Transverse colon (tissue), 4 donors: ENCODE measurements at regions not wholly inside any gene's neighbourhood (a gene's known extent, or its start where the extent isn't known, plus 50 kb on each side); places are given as distances from the start of the nearest gene placed in this dataset.
"Not testable (repeated sequence)": the region's sequence is repeated elsewhere in the genome, so short reads cannot be mapped to it uniquely, and the experiment has no call there.

Experiments
- DNase-seq: peaks from one replicate; pipeline ENCODE4 v3.0.0-alpha.2; 2019
- H3K27ac ChIP-seq, 4 donors: fragments of 200-600 bp; sonication (generic); 2 replicates each; pipeline ENCODE4 v1.5.1; 2016 to 2018; ENCODE audit warnings: inconsistent platforms in 4 of 4
- H3K27me3 ChIP-seq: fragments of 200-600 bp; sonication (generic); 2 replicates; pipeline ENCODE4 v1.5.1; 2017; ENCODE audit warnings: inconsistent platforms
- H3K36me3 ChIP-seq, 4 donors: fragments of 200-600 bp; sonication (generic); 2 replicates each; pipeline ENCODE4 v1.5.1; 2017 to 2019; ENCODE audit warnings: inconsistent platforms in 4 of 4
- H3K4me1 ChIP-seq, 4 donors: fragments of 200-600 bp; sonication (generic); 2 replicates each; pipeline ENCODE4 v1.5.1; 2017 to 2020; ENCODE audit warnings: inconsistent platforms in 4 of 4
- H3K4me3 ChIP-seq, 4 donors: fragments of 200-600 bp; sonication (generic); 1 replicate in 1 of 4; 2 replicates in 3 of 4; pipeline versions ENCODE4 v1.5.1 to v1.6.1; 2017 to 2019; ENCODE audit warnings: inconsistent platforms in 4 of 4
- H3K9me3 ChIP-seq, 2 donors: fragments of 200-600 bp; sonication (generic); 2 replicates each; pipeline ENCODE4 v1.5.1; 2017 to 2019; ENCODE audit warnings: inconsistent platforms in 2 of 2
- EP300 ChIP-seq: sonication (generic); formaldehyde crosslinking; IDR thresholded peaks from one replicate; pipeline ENCODE4 v1.6.1; 2017; ENCODE audit warnings: antibody characterized with exemption, low read depth
- POLR2A ChIP-seq: fragments of 450-650 bp; IDR thresholded peaks from one replicate; pipeline ENCODE4 v1.6.1; 2016; ENCODE audit warnings: antibody characterized with exemption, mild to moderate bottlenecking, moderate library complexity
- POLR2AphosphoS5 ChIP-seq, 3 donors: sonication (generic); formaldehyde crosslinking; IDR thresholded peaks; one replicate each; pipeline ENCODE4 v1.6.1; 2016; ENCODE audit warnings: antibody characterized with exemption in 3 of 3
- WGBS, 2 donors: methylation state at CpG; one replicate each; pipeline ENCODE4 v1.1.5; 2018; ENCODE audit warnings: low coverage in 1 of 2; 5-methylcytosine and 5-hydroxymethylcytosine counted together
- in situ Hi-C, 4 donors: fragments of 200-750 bp; cut with MboI; loops; one replicate each; pipeline versions ENCODE4 v1.15.0 to v1.15.1; 2017; ENCODE audit warnings: low sequenced_read_pairs in 3 of 4, low pct_ligation_motif_present in 1 of 4, low pct_unique_long_range_greater_than_20kb in 1 of 4
- intact Hi-C: fragments of 100-400 bp; cut with DNase I; formaldehyde crosslinking; loops from one replicate; pipeline ENCODE4 v1.15.1; 2023; ENCODE audit warnings: low total_unique reads
- TF ChIP-seq, protein P1 (sequence below), 5 experiments: fragments of 200-600 bp in 3 of 5; fragments of 450-650 bp in 2 of 5; sonication (generic) in 3 of 5; IDR thresholded peaks; 1 replicate in 2 of 5; 2 replicates in 3 of 5; pipeline ENCODE4 v1.5.1; 2016 to 2017; ENCODE audit warnings: antibody characterized with exemption in 5 of 5, inconsistent platforms in 3 of 5, mild to moderate bottlenecking in 2 of 5, moderate library complexity in 1 of 5

GRCh38 chr20:39736434-39737327, 774.5 kb downstream of the DHX35 start:
- 64% methylated on average over 6 of the region's 6 CpGs; no CpG with 5 or more reads in 1 of the 2 donors for WGBS, 2 donors

DNA sequence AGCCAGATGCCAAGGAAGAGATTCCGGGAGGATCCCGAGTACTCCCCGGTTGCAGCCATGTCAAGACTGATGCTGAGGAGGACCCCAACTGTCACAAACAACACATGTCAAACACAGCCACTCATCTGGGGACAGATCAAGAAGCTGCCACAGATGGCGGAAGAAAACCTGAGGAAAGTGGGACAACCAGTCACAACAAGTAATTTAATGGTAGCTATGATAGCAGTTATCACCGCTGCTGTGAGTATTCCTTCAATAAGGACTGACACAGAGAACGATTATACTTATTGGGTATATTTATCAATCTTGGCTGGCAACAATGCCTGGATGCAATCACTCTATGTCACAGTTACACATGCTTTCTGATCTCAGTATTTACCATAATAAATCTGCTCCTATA, 763.4 kb downstream of the DHX35 start:
- H3K27me3 ChIP-seq, H3K4me1 ChIP-seq, DNase-seq, H3K4me3 ChIP-seq, intact Hi-C loops, in situ Hi-C loops, H3K36me3 ChIP-seq, H3K27ac ChIP-seq: not testable (repeated sequence)
- H3K9me3 ChIP-seq: peaks cover 7 to 22% of the 10 kb centered on the region in 2 donors
- WGBS, 2 donors: 95 to 96% methylated on average over 6 of the region's 6 CpGs

More at GRCh38 chr20:39736434-39737327, 774.5 kb downstream of the DHX35 start:
- in situ Hi-C loops: no loop called here
- no peak for TF ChIP-seq EP300
- TF ChIP-seq POLR2AphosphoS5 (IDR thresholded peaks at IDR 0.05): no peak
- TF ChIP-seq, protein P1, sequence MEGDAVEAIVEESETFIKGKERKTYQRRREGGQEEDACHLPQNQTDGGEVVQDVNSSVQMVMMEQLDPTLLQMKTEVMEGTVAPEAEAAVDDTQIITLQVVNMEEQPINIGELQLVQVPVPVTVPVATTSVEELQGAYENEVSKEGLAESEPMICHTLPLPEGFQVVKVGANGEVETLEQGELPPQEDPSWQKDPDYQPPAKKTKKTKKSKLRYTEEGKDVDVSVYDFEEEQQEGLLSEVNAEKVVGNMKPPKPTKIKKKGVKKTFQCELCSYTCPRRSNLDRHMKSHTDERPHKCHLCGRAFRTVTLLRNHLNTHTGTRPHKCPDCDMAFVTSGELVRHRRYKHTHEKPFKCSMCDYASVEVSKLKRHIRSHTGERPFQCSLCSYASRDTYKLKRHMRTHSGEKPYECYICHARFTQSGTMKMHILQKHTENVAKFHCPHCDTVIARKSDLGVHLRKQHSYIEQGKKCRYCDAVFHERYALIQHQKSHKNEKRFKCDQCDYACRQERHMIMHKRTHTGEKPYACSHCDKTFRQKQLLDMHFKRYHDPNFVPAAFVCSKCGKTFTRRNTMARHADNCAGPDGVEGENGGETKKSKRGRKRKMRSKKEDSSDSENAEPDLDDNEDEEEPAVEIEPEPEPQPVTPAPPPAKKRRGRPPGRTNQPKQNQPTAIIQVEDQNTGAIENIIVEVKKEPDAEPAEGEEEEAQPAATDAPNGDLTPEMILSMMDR (IDR thresholded peaks at IDR 0.05): no peak
- no peak for TF ChIP-seq POLR2A
- no peak for DNase-seq
- no peaks in the 10 kb centered on the region for H3K27me3 ChIP-seq
- H3K9me3 ChIP-seq: peaks cover 0 to 2% of the 10 kb centered on the region in 2 donors
- no peaks in the 10 kb centered on the region for H3K36me3 ChIP-seq
- H3K4me3 ChIP-seq: no peak overlapping the region
- no peaks in the 10 kb centered on the region for H3K4me1 ChIP-seq
- no peak overlapping the region for H3K27ac ChIP-seq
- intact Hi-C loops: no loop called here

DNA sequence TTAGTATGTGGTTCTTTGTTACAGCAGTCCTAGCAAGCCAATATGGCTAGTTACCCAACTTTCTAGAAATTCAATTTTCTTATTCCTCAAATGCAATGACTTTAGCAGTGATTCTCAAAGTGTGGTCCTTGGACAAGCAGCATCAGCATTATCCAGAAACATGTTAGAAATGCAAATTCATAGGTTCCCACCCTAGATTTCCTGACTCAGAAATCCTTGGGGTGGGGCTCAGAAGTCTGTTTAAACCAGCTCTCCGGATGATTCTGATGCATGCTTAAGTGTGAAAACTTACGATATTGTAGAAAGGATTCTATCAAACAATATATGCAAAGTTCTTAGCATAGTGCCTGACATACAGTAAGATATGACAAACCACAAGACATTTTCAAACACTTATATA, 757.1 kb downstream of the DHX35 start:
- no peaks in the 10 kb centered on the region for H3K4me1 ChIP-seq
- no peak overlapping the region for H3K4me3 ChIP-seq
- H3K9me3 ChIP-seq: no peaks in the 10 kb centered on the region
- WGBS, 2 donors: 96 to 100% methylated on average over 2 of the region's 2 CpGs
- no peak for TF ChIP-seq POLR2AphosphoS5 (IDR thresholded peaks at IDR 0.05)
- TF ChIP-seq EP300: no peak
- TF ChIP-seq POLR2A: no peak
- TF ChIP-seq, protein P1 (IDR thresholded peaks at IDR 0.05): no peak
- H3K27ac ChIP-seq: no peak overlapping the region
- intact Hi-C loops (no loop called here), in situ Hi-C loops (no loop called here)
- H3K27me3 ChIP-seq: no peaks in the 10 kb centered on the region
- no peaks in the 10 kb centered on the region for H3K36me3 ChIP-seq
- DNase-seq: no peak

DNA sequence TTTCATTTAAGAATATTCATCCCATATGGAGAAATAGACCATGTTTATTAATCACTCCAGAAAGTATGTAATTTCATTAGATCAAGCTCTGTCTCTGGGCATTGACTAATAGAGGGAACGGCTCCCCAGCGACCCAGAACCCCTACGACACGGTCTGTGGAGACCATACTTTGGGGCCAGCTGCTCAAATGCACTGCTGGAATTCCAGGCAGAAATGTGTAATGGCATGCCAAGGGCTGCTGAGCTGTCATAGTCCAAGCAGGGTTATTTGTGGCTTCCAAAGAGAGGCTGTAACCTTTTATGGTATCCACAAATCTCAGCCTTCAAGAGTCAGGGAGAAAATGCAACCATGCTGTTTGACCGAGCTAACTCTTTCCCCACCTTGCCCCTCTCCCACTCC, 755.8 kb downstream of the DHX35 start:
- H3K4me3 ChIP-seq: no peak overlapping the region
- H3K36me3 ChIP-seq: no peaks in the 10 kb centered on the region
- H3K27me3 ChIP-seq: no peaks in the 10 kb centered on the region
- intact Hi-C loops (no loop called here), in situ Hi-C loops (no loop called here)
- TF ChIP-seq, protein P1 (IDR thresholded peaks at IDR 0.05): no peak
- TF ChIP-seq EP300: no peak
- TF ChIP-seq POLR2A: no peak
- no peak for TF ChIP-seq POLR2AphosphoS5 (IDR thresholded peaks at IDR 0.05)
- DNase-seq: no peak
- H3K4me1 ChIP-seq: no peaks in the 10 kb centered on the region
- no peak overlapping the region for H3K27ac ChIP-seq
- WGBS, 2 donors: 82% methylated on average over 5 of the region's 5 CpGs; no CpG with 5 or more reads in 1 of the 2 donors
- no peaks in the 10 kb centered on the region for H3K9me3 ChIP-seq
